GM18520 (cell line): ENCODE measurements at regions not wholly inside any gene's neighbourhood (a gene's known extent, or its start where the extent isn't known, plus 50 kb on each side); places are given as distances from the start of the nearest gene placed in this dataset.
"Not testable (repeated sequence)": the region's sequence is repeated elsewhere in the genome, so short reads cannot be mapped to it uniquely, and the experiment has no call there.

ENCODE experiments used
- ATAC-seq: cut with Tn5 transposase; IDR thresholded peaks from one replicate; pipeline ENCODE4 v1.9.1; 2021; ENCODE audit not compliant: unreplicated experiment

- ATAC-seq = no peak
These were observed 1074.7 kb downstream of the SORCS1 start for GRCh38 chr10:106089855-106090254.

- ATAC-seq = no peak
These were observed 1078.1 kb downstream of the SORCS1 start for GRCh38 chr10:106086391-106086790.

GRCh38 chr10:106083572-106083971, 1080.9 kb downstream of the SORCS1 start:
- no peak for ATAC-seq

DNA sequence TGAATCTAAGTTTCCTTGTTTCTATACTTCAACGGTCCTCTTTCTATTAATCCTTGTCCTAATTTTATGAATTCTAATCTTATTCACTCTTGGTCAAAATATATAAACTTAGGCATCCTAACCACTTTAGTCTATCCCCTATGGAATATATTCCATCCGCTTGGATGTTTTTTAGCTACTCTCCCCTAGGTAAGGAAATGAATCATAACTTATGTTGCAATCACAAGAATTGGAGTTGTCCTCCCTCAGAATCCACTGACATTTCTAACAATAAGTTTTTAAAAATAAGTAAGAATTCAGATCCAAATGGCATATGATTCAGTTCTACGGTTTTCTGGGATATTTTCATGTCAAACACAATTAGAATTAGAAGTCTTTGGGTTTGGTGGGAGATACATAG, 1081.6 kb downstream of the SORCS1 start:
- ATAC-seq = no peak

- no peak for ATAC-seq
These were observed 1085.5 kb downstream of the SORCS1 start for GRCh38 chr10:106078895-106079576.

- ATAC-seq = no peak
These were observed 1088.0 kb downstream of the SORCS1 start for GRCh38 chr10:106076496-106076895.

- no peak for ATAC-seq
These were observed 1111.4 kb downstream of the SORCS1 start for GRCh38 chr10:106053061-106053460.

GRCh38 chr10:106044503-106044902, 1120.0 kb downstream of the SORCS1 start:
- ATAC-seq = no peak

DNA sequence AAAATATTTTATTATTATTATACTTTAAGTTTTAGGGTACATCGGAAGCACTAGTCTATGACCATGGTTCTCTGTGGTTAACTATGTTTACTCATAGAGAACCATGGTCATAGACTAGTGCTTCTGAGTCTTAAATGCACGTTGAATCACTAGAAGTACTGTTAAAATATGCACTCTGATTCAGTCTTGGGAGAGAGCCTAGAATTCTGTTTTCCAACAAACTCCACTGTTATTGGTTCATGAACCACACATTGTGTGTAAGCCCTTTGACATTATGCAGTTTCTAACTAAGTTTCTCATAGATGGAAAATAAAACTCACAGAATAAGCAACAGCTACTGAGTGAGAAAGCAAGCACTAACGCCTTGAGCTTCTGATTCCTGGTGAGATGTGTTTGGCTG, 1120.6 kb downstream of the SORCS1 start:
- ATAC-seq = no peak

GRCh38 chr10:106038246-106038645, 1126.3 kb downstream of the SORCS1 start:
- no peak for ATAC-seq

DNA sequence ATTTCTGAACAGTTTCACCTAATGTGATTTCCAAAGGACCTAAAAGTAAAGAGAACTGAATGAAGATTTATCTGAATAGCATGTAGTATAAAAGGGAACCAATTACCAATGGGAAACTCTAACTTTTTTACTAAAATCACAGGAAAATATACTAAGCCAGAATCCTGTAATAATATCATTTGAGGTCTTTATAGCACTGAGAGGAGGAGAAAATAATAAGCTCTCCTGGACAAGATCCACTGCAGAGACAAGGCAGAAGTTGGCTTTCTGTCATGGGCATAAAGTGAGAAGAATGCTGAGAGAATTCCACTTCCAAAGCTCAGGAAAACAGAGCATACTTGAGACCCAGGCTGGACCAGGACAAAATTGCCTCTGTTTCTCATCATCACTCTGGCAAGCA, 1131.4 kb downstream of the SORCS1 start:
- ATAC-seq = no peak

GRCh38 chr10:106032450-106033002, 1132.0 kb downstream of the SORCS1 start:
- ATAC-seq = no peak

DNA sequence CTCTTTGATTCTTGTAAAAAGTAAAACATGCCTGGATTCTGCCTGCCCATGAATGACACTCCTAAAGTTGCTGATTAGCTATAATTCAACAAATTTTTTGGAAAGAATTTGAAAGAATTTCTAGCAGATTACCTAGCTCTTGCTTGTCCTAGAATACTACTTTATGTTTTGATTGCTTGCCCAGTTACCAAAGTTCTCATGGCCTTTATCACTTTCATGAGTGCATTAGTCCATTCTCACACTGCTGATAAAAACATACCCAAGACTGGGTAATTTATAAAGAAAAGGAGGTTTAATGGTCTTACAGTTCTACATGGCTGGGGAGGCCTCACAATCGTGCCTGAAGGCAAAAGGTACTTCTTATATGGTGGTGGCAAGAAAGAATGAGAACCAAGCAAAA, 1137.3 kb downstream of the SORCS1 start:
- no peak for ATAC-seq

GRCh38 chr10:106025208-106025811, 1139.2 kb downstream of the SORCS1 start:
- no peak for ATAC-seq

DNA sequence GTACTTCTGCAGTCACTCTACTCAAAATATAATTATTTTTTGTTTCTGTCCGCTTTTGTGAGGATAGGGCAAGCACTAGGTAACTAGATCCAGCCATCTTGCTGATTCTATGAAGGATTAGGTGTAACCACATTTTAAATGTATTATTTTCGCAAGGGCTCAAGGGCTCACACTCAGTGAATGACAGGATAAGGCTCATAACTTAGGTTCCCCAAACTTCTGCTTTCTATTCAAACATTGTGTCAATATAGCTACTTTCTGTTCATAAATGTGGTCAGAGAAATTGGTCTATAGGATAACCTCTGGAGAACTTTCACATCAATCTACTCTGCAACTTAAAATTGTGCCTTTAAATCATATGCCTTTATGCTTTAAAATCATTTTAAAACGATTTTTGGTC, 1141.2 kb downstream of the SORCS1 start:
- no peak for ATAC-seq

- not testable (repeated sequence) for ATAC-seq
These were observed 1144.9 kb downstream of the SORCS1 start for GRCh38 chr10:106019559-106019958.

DNA sequence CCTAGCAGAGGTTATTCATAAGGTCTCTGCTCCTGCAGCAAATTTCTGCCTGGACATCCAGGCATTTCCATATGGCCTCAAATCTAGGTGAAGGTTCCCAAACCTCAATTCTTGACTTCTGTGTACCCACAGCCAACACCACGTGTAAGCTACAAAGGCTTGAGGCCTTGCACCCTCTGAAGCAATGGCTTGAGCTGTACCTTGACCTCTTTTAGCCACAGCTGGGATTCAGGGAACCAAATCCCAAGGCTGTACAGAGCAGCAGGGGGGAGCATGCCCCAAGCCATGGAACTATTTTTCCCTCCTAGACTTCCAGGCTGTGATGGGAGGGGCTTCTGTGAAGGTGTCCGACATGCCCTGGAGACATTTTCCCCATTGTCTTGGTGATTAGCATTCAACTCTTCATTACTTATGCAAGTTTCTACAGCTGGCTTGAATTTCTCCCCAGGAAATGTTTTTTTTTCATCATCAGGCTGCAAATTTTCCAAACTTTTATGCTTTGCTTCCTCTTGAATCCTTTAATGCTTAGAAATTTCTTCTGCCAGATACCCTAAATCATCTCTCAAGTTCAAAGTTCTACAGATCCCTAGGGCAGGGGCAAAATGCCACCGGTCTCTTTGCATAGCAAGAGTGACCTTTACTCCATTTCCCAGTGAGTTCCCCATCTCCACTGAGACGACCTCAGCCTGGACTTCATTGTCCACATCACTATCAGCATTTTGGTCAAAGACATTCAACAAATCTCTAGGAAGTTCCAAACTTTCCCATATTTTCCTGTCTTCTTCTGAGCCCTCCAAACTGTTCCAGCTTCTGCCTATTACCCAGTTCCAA, 1148.9 kb downstream of the SORCS1 start:
- ATAC-seq = not testable (repeated sequence)

- no peak for ATAC-seq
These were observed 1153.3 kb downstream of the SORCS1 start for GRCh38 chr10:106011250-106011649.

DNA sequence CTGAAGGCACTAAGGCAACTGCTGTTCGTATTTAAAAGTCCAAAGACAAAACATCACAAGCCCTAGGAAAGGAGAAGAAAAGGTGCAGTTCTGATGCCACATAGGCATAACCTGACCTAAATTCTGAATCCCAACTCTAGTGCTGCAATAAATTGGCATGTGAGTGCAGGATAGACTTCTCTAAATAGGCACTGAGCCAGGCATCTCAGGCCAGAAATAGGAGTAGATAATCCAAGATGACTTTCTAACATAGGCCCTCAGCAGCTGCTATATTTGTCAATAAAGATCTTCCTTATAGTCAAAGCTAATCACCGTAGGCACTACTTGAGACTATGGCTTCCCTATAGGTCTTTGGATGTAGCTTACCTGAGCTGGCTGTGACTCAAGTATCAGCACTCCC, 1163.8 kb downstream of the SORCS1 start:
- ATAC-seq = no peak

DNA sequence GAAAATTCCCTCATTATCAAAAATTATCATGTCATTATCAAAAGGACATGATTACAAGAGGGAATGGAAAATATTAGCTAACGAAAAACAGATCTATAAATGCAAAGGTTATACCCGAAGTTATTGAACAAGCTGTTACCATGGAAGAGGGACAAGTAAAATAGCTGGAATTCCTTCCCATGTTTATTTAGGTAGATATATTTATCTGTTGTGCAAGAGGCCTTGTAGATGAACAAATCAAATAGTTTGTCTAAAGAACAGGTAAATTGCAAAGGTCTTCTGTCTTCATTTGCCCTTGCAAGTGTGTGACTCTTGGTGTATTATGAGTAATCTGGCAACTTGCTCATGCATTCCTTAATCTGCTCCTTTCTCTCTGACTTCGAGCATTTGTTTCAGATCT, 1170.9 kb downstream of the SORCS1 start:
- no peak for ATAC-seq

DNA sequence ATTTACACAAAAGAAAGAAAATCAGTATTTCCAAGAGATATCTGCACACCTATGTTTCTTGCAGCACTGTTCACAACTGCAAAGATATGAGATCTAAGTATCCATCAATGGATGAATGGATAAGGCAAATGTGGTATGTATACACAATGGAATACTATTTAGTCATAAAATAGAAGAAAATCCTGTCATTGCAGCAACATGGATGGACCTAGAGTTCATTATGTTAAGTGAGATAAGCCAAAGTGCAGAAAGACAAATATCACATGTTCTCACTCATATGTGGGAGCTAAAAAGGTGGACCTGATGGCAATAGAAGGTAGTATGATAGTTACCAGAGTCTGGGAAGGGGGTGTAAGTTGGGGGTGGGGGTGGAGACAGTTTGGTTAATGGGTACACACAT, 1171.6 kb downstream of the SORCS1 start:
- no peak for ATAC-seq

DNA sequence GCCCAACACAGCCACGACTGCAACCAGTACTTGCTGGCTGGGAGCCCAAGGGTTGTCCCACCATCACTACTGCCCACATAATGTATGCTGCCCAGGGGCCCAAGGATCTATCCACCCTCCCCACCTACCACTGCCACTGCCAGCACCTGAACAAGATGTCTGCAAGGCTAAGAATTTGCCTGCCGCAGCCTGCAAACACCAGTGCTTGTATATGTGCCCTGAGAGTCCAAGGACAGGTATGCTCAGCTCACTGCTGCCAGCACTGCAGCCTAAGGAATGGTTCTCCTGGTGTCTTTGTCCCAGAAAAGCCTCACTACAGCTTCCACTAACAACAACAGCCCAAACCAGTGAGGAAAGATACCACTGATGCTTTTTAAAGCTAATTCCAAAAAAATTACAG, 1174.0 kb downstream of the SORCS1 start:
- ATAC-seq = no peak
